ENCODE measurements at regions not wholly inside any gene's neighbourhood (a gene's known extent, or its start where the extent isn't known, plus 50 kb on each side); places are given as distances from the start of the nearest gene placed in this dataset.

DNA sequence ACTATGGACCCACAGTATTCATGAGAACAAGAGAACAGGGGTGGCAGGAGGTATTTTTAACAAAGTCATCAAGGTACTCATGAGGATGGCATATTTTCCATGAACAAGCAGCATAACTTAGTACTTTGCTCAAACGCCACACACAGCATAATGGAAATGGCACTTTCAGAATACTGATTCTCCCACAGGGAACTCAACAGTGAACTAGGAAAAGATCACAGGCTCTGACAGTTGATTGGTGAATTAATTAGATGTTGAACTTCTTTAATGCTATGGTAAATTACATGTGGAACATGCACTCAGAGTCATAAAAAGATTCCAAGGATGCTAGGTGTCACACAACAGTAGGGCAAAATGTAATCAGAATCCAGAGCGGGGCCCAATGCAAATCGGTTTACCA, 1088.6 kb upstream of the C9orf72 start:
- Histone ChIP-seq H3K4me3 (ENCODE audit: low read length) (no peak overlapping the region), H3K36me3 (ENCODE audit: insufficient read depth, low read depth, low read length) (no peaks in the 10 kb centered on the region), H3K9ac (ENCODE audit: low read depth, low read length) (no peak overlapping the region), H3K4me1 (ENCODE audit: insufficient read depth, low read length) (no peaks in the 10 kb centered on the region), H3K27me3 (ENCODE audit: insufficient read depth, low read length) (no peaks in the 10 kb centered on the region), H3K9me3 (ENCODE audit: insufficient read depth, low read depth, low read length) (no peaks in the 10 kb centered on the region), H3K27ac (ENCODE audit: low read length) (no peak overlapping the region)

DNA sequence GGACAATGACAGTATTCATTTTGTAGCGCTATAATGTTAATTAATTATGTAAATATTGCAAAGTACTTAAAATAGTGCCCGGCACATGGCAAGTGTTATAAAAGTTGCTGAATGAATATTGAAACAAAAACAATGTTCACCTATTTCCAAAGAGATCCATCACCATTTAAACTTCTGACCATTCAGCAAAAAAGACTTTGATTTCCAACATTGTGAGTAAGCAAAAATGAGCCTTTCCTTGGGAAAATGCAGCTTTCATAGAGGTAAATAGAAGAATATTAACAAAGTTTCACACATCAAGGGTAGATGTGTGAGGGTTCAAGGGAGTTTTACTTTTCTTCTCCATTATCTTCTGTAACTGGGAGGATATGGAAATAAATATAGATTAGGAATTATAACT, 1089.4 kb upstream of the C9orf72 start:
- no peak overlapping the region for H3K4me3 ChIP-seq (ENCODE audit: low read length)
- no peaks in the 10 kb centered on the region for H3K27me3 ChIP-seq (ENCODE audit: insufficient read depth, low read length)
- no peak overlapping the region for H3K9ac ChIP-seq (ENCODE audit: low read depth, low read length)
- no peak overlapping the region for H3K27ac ChIP-seq (ENCODE audit: low read length)
- H3K36me3 ChIP-seq (ENCODE audit: insufficient read depth, low read depth, low read length), result no peaks in the 10 kb centered on the region
- no peaks in the 10 kb centered on the region for H3K4me1 ChIP-seq (ENCODE audit: insufficient read depth, low read length)
- no peaks in the 10 kb centered on the region for H3K9me3 ChIP-seq (ENCODE audit: insufficient read depth, low read depth, low read length)

DNA sequence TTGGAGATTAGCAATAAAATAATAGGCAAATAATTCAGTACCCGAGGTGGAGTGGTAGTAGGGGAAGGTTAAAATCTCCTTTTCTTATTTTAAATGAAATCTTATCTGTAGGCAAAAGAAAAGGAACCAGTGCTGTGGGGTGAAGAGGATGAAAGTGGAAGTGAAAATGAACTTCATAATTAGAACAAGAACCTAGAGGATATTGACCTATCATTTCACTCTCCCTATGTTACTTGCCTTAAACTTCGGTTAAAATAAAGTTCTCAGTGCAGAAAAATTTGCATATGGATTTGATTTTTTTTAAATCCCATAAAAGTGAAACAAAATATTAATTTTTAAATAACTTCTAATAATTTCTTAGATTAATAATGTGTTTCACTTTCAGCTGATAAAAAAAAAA, 1094.9 kb upstream of the C9orf72 start:
- Histone ChIP-seq H3K4me1 (ENCODE audit: insufficient read depth, low read length) (no peaks in the 10 kb centered on the region), H3K9me3 (ENCODE audit: insufficient read depth, low read depth, low read length) (no peaks in the 10 kb centered on the region), H3K36me3 (ENCODE audit: insufficient read depth, low read depth, low read length) (no peaks in the 10 kb centered on the region), H3K9ac (ENCODE audit: low read depth, low read length) (no peak overlapping the region), H3K4me3 (ENCODE audit: low read length) (no peak overlapping the region), H3K27me3 (ENCODE audit: insufficient read depth, low read length) (no peaks in the 10 kb centered on the region), H3K27ac (ENCODE audit: low read length) (no peak overlapping the region)

DNA sequence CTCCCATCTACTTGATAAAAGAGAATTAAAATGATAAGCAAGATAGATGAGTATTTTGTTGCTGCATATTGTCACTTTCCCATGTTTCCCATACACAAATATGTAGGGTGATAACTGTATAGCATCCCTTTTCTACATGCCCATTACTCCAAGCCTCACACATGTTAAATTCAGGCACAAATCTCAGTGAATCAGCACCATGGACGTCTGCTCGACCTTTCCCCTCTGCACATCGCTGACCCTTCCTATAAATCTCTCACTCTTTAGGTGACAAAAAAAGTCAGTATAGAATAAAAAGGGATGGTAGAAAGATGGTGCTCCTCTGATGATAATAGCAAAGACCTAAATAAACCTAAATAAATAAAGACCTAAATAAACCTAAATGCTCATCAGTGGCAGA, 1097.7 kb upstream of the C9orf72 start:
- no peak overlapping the region for H3K27ac ChIP-seq (ENCODE audit: low read length)
- no peak overlapping the region for H3K4me3 ChIP-seq (ENCODE audit: low read length)
- no peaks in the 10 kb centered on the region for H3K27me3 ChIP-seq (ENCODE audit: insufficient read depth, low read length)
- no peaks in the 10 kb centered on the region for H3K9me3 ChIP-seq (ENCODE audit: insufficient read depth, low read depth, low read length)
- no peaks in the 10 kb centered on the region for H3K4me1 ChIP-seq (ENCODE audit: insufficient read depth, low read length)
- no peaks in the 10 kb centered on the region for H3K36me3 ChIP-seq (ENCODE audit: insufficient read depth, low read depth, low read length)
- H3K9ac ChIP-seq (ENCODE audit: low read depth, low read length), result no peak overlapping the region

DNA sequence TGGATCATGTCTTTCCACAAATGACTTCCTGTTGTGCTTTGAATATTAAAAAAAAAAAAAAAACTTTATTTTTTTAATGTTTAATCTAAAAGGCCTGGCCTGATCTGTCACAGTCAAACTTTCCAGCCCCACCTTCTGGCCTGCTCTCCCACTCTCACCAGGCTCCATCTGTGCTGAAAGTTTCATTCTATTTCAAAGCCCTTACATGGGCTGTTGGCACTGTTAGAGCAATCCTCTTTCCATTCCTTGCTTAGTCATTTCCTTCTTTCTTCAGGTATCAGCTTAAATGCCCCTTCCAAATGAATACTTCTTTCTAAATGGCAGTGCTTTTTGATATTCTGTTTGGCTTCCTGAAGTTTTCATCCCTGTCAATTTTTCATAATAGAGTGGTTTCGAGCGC, 1104.8 kb upstream of the C9orf72 start:
- no peaks in the 10 kb centered on the region for H3K9me3 ChIP-seq (ENCODE audit: insufficient read depth, low read depth, low read length)
- H3K36me3 ChIP-seq (ENCODE audit: insufficient read depth, low read depth, low read length), result no peaks in the 10 kb centered on the region
- no peak overlapping the region for H3K4me3 ChIP-seq (ENCODE audit: low read length)
- no peaks in the 10 kb centered on the region for H3K4me1 ChIP-seq (ENCODE audit: insufficient read depth, low read length)
- no peak overlapping the region for H3K27ac ChIP-seq (ENCODE audit: low read length)
- no peaks in the 10 kb centered on the region for H3K27me3 ChIP-seq (ENCODE audit: insufficient read depth, low read length)
- H3K9ac ChIP-seq (ENCODE audit: low read depth, low read length), result no peak overlapping the region

DNA sequence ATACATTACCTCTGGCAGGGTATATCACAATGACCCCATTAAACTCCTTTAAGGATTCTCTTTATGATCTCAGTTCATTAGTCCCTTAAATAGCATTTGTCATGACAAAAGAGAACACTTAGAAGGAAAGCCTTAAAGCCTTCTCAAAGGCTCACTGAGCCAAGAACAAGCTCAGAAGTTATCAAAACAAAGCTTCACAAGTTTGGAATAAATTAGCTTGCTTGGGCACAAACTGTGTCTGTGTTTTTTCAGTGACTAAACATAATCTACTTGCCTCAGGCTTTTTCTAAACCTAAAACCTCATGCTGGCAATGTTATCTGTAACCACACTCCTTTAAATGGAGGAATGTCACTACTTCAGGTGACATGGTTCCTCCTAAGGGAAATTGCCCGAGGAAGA, 1114.9 kb upstream of the C9orf72 start:
- Histone ChIP-seq H3K9me3 (ENCODE audit: insufficient read depth, low read depth, low read length) (no peaks in the 10 kb centered on the region), H3K4me1 (ENCODE audit: insufficient read depth, low read length) (peaks cover 17% of the 10 kb centered on the region), H3K27ac (ENCODE audit: low read length) (no peak overlapping the region), H3K27me3 (ENCODE audit: insufficient read depth, low read length) (no peaks in the 10 kb centered on the region), H3K36me3 (ENCODE audit: insufficient read depth, low read depth, low read length) (no peaks in the 10 kb centered on the region), H3K9ac (ENCODE audit: low read depth, low read length) (0 out of 2 replicates have a peak overlapping the region, but pooled peaks have one; percentile 15), H3K4me3 (ENCODE audit: low read length) (0 out of 2 replicates have a peak overlapping the region, but pooled peaks have one; percentile 24)

DNA sequence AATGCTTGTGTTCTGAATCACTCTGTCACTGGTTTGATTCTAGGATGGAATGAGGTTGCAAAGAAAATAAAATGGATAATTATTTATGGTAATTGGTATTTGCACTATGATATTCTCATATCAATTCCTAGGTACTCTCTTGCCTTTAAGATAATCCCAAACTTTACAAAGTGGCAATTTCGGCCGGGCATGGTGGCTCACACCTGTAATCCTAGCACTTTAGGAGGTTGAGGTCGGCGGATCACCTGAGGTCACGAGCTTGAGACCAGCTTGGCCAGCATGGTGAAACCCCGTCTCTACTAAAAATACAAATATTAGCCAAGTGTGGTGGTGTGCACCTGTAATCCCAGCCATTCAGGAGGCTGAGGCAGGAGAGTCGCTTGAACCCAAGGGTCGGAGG, 1118.7 kb upstream of the C9orf72 start:
- Histone ChIP-seq H3K9me3 (ENCODE audit: insufficient read depth, low read depth, low read length) (no peaks in the 10 kb centered on the region), H3K9ac (ENCODE audit: low read depth, low read length) (no peak overlapping the region), H3K27ac (ENCODE audit: low read length) (no peak overlapping the region), H3K36me3 (ENCODE audit: insufficient read depth, low read depth, low read length) (no peaks in the 10 kb centered on the region), H3K27me3 (ENCODE audit: insufficient read depth, low read length) (no peaks in the 10 kb centered on the region), H3K4me1 (ENCODE audit: insufficient read depth, low read length) (peaks cover 17% of the 10 kb centered on the region), H3K4me3 (ENCODE audit: low read length) (no peak overlapping the region)

DNA sequence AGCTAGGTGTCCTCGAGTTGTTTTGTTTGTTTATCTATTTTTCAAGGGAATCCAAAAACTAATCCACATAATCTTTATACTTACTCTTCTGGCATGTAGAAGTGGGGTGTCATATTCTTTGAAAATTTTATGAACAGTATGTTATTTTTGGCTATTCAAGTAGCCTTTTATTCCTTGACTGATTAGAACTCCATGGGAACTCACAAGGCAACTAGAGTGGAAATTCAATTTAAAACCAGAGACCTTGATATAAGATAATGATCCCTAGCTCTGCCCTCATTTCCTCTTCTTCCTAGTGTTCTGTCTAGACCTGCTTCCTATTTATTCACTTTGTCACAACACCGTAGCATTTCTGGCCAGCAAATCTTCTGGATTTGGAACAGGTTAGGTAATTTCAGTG, 1123.7 kb upstream of the C9orf72 start:
- Histone ChIP-seq H3K9ac (ENCODE audit: low read depth, low read length) (no peak overlapping the region), H3K27me3 (ENCODE audit: insufficient read depth, low read length) (no peaks in the 10 kb centered on the region), H3K4me3 (ENCODE audit: low read length) (no peak overlapping the region), H3K27ac (ENCODE audit: low read length) (no peak overlapping the region), H3K36me3 (ENCODE audit: insufficient read depth, low read depth, low read length) (no peaks in the 10 kb centered on the region), H3K9me3 (ENCODE audit: insufficient read depth, low read depth, low read length) (peaks cover 15% of the 10 kb centered on the region), H3K4me1 (ENCODE audit: insufficient read depth, low read length) (no peaks in the 10 kb centered on the region)

DNA sequence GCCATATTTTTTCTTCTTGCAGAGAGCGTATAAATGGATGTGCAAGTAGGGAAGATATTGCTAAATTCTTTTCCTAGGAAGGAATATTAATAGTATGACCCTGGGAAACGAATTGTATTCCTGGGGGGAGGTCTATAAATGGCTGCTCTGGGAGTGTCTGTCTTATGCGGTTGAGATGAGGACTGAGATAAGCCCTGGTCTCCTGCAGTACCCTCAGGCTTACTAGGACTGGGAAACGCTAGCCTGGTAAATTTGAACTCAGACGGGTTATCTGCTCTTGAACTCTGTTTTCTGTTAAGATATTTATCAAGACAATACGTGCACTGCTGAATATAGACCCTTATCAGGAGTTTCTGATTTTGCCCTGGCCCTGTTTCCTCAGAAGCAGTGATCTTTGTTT, 1126.4 kb upstream of the C9orf72 start:
- Histone ChIP-seq H3K27ac (ENCODE audit: low read length) (no peak overlapping the region), H3K4me3 (ENCODE audit: low read length) (no peak overlapping the region), H3K4me1 (ENCODE audit: insufficient read depth, low read length) (no peaks in the 10 kb centered on the region), H3K27me3 (ENCODE audit: insufficient read depth, low read length) (no peaks in the 10 kb centered on the region), H3K9me3 (ENCODE audit: insufficient read depth, low read depth, low read length) (peaks cover 15% of the 10 kb centered on the region), H3K9ac (ENCODE audit: low read depth, low read length) (no peak overlapping the region), H3K36me3 (ENCODE audit: insufficient read depth, low read depth, low read length) (no peaks in the 10 kb centered on the region)

DNA sequence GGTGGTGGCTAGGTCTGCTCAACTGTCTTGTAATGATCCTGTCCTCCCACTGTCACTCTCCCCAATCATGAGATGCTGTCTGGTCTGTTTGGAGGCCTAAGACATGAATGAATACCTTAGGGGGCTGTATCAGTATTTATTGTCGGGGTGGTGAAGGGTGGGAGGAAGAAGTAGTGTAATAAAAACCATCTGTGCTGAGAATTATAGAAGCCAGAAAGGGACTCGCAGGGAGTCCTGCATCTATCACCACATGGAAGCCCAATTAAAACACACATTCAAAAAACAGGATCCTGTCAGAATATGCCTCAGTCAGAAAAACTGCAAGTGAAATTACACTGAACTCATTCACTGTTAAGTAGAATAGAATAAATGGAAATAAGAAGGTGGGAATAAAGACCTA, 1134.3 kb upstream of the C9orf72 start:
- H3K4me3 ChIP-seq (ENCODE audit: low read length), result no peak overlapping the region
- no peaks in the 10 kb centered on the region for H3K27me3 ChIP-seq (ENCODE audit: insufficient read depth, low read length)
- peaks cover 6% of the 10 kb centered on the region; the same call in 1 of the 2 replicates for H3K4me1 ChIP-seq (ENCODE audit: insufficient read depth, low read length)
- no peak overlapping the region for H3K27ac ChIP-seq (ENCODE audit: low read length)
- H3K9me3 ChIP-seq (ENCODE audit: insufficient read depth, low read depth, low read length), result 0 out of 2 replicates have a peak, but pooled peaks cover 2% of the 10 kb centered on the region
- no peak overlapping the region for H3K9ac ChIP-seq (ENCODE audit: low read depth, low read length)
- H3K36me3 ChIP-seq (ENCODE audit: insufficient read depth, low read depth, low read length), result no peaks in the 10 kb centered on the region

DNA sequence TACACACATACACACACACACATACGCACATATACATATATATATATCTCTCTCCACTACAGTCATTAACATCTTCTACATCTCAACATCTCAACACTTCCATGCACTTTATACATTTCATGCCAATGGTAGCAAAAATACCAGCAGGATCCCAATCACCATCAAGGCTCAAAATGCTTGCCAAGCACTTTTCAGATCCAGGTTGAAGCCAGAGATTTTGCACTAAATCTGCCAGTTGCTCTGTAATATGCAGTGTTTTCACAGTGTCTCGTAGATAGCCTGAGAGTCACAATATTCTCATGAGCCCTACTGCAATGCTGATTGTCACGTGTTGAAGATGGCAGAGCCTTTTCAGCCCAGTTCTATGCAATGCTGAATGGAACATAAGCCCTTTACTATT, 1140.9 kb upstream of the C9orf72 start:
- no peak overlapping the region for H3K4me3 ChIP-seq (ENCODE audit: low read length)
- H3K4me1 ChIP-seq (ENCODE audit: insufficient read depth, low read length), result no peaks in the 10 kb centered on the region
- no peaks in the 10 kb centered on the region for H3K27me3 ChIP-seq (ENCODE audit: insufficient read depth, low read length)
- H3K9ac ChIP-seq (ENCODE audit: low read depth, low read length), result no peak overlapping the region
- no peaks in the 10 kb centered on the region for H3K36me3 ChIP-seq (ENCODE audit: insufficient read depth, low read depth, low read length)
- no peak overlapping the region for H3K27ac ChIP-seq (ENCODE audit: low read length)
- no peaks in the 10 kb centered on the region for H3K9me3 ChIP-seq (ENCODE audit: insufficient read depth, low read depth, low read length)

DNA sequence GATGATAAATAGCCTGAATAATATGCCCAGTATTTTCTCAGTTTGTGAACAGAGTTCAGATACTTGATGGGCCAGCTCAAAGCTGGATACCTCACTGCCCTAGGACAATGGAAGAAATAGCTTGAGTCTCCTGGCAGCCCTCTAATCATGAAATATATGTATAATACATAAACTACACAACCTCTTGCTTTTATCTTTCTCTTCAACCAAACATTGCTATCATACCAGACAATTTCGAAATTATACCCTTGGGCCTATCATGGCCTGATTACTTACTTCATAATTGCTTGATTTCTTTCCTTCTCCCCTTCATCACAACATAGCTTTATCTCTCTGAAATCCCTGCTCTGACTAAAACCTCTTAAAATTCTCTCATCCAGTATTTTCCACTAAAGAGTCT, 1144.9 kb upstream of the C9orf72 start:
- Histone ChIP-seq H3K9me3 (ENCODE audit: insufficient read depth, low read depth, low read length) (no peaks in the 10 kb centered on the region), H3K27me3 (ENCODE audit: insufficient read depth, low read length) (no peaks in the 10 kb centered on the region), H3K4me1 (ENCODE audit: insufficient read depth, low read length) (no peaks in the 10 kb centered on the region)

DNA sequence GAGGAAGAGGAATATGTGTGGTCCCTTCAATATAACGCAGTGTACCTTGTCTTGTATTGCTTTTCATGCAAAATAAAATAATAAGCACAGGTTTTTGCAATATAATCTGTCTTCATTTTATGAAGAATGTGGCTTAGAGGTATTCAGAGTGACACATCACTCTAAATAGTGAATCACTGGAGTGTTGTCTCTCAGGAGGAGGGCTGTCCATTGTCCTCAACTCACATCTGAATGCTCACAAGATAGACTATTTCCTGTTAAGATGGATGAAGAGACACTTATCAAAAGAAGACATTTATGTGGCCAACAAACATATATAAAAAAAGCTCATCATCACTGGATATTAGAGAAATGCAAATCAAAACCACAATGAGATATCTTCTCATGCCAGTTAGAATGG, 1147.5 kb upstream of the C9orf72 start:
- no peak overlapping the region for H3K4me3 ChIP-seq (ENCODE audit: low read length)
- H3K36me3 ChIP-seq (ENCODE audit: insufficient read depth, low read depth, low read length), result no peaks in the 10 kb centered on the region
- no peak overlapping the region for H3K27ac ChIP-seq (ENCODE audit: low read length)
- H3K4me1 ChIP-seq (ENCODE audit: insufficient read depth, low read length), result no peaks in the 10 kb centered on the region
- H3K27me3 ChIP-seq (ENCODE audit: insufficient read depth, low read length), result no peaks in the 10 kb centered on the region
- H3K9me3 ChIP-seq (ENCODE audit: insufficient read depth, low read depth, low read length), result no peaks in the 10 kb centered on the region
- no peak overlapping the region for H3K9ac ChIP-seq (ENCODE audit: low read depth, low read length)

More for the DNA sequence above, 1144.9 kb upstream of the C9orf72 start:
- no peaks in the 10 kb centered on the region for H3K36me3 ChIP-seq (ENCODE audit: insufficient read depth, low read depth, low read length)
- no peak overlapping the region for H3K9ac ChIP-seq (ENCODE audit: low read depth, low read length)
- no peak overlapping the region for H3K27ac ChIP-seq (ENCODE audit: low read length)
- H3K4me3 ChIP-seq (ENCODE audit: low read length), result no peak overlapping the region

Measured in iPS-20b (cell line).